ENCODE measurements at regions not wholly inside any gene's neighbourhood (a gene's known extent, or its start where the extent isn't known, plus 50 kb on each side); places are given as distances from the start of the nearest gene placed in this dataset.
A peak's percentile ranks its signal among the peaks of the same experiment; 100 is the strongest.

DNA sequence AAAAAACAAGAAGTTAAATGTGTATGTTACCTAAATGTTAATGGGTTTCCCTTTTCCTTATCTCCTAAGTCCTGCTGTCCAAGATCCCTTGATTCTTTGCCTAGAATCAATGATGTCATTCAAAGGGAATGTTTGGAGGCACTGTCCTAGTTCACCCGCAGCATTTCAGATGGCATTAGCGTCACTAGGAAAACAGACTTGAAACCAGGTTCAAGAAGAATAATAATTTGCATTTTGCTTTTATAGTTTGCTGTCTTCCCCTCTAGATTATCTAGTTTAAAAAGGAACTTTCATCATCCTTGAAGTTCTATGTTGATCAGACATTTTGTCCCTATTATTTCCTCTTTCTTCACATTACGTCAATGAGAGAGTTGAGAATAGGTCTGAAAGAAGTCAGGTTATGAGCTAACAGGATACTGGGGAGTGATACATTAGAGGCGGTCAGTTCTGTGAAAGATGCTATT is 234.1 kb upstream of the PGRMC2 start:
- ChIA-PET CTCF (ENCODE audit: low intra/inter-chr PET ratio) (no interaction called here), POLR2A (interaction anchor here (1.1 to 3.0 kb wide), 3 partner anchors 23 to 334 kb away, joined by 3 to 16 read pairs (median 4); no protein-coding TSS in a partner anchor)
- Histone ChIP-seq H4K20me1 (replicated peaks; ENCODE audit: control insufficient read depth, insufficient read depth, low read length) (no peaks in the 10 kb centered on the region), H3K36me3 (ENCODE audit: control insufficient read depth, insufficient read depth, low read length) (no peaks in the 10 kb centered on the region), H3K27ac (ENCODE audit: extremely low read depth, low read depth, low read length) (no peak overlapping the region), H3K4me2 (ENCODE audit: insufficient read depth, low read length) (no peak overlapping the region), H2AFZ (ENCODE audit: low read depth, low read length) (peak overlapping the region; percentile 28; the same call in 1 of the 2 replicates), H3K9ac (ENCODE audit: insufficient read depth in 1 of 2, low read depth in 2 of 2, low read length in 2 of 2) (no peak overlapping the region), H3K27me3 (ENCODE audit: control insufficient read depth in 2 of 2, insufficient read depth in 2 of 2, low read length in 2 of 2) (no peaks in the 10 kb centered on the region), H3K9me3 (replicated peaks; ENCODE audit: control insufficient read depth, insufficient read depth, low read depth, low read length) (no peaks in the 10 kb centered on the region), H3K4me3 (no peak overlapping the region), H3K79me2 (ENCODE audit: control insufficient read depth, insufficient read depth, low read length) (no peaks in the 10 kb centered on the region), H3K9me1 (ENCODE audit: control insufficient read depth, insufficient read depth, low read length) (no peaks in the 10 kb centered on the region), H3K4me1 (replicated peaks in 1 of 2; ENCODE audit: control insufficient read depth in 2 of 2, insufficient read depth in 2 of 2, low read length in 2 of 2) (peaks cover 9 to 53% of the 10 kb centered on the region in 2 experiments)
- no TSS peak for BruUV-seq (replicated peaks)
- DNase-seq (ENCODE audit: extremely low read depth in 1 of 4, low spot score in 3 of 4) = peak in 3 of 4 experiments; percentile 28 to 47 (median 37)
- intact Hi-C loops (cut with micrococcal nuclease) = no loop called here
- 22% methylated on average over 4 of the region's 4 CpGs for WGBS (ENCODE audit: insufficient coverage, low coverage, missing lambda C conversion rate)
- in situ Hi-C loops (cut with MboI) = no loop called here
- ATAC-seq = no peak
- no peak for FAIRE-seq
- TF ChIP-seq, protein P1, sequence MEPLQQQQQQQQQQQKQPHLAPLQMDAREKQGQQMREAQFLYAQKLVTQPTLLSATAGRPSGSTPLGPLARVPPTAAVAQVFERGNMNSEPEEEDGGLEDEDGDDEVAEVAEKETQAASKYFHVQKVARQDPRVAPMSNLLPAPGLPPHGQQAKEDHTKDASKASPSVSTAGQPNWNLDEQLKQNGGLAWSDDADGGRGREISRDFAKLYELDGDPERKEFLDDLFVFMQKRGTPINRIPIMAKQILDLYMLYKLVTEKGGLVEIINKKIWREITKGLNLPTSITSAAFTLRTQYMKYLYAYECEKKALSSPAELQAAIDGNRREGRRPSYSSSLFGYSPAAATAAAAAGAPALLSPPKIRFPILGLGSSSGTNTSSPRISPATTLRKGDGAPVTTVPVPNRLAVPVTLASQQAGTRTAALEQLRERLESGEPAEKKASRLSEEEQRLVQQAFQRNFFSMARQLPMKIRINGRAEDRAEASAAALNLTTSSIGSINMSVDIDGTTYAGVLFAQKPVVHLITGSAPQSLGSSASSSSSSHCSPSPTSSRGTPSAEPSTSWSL (CRISPR knock-in tag; IDR thresholded peaks at IDR 0.05; ENCODE audit: borderline replicate concordance) = no peak
- no peak for TF ChIP-seq ZKSCAN8 (CRISPR knock-in tag; IDR thresholded peaks at IDR 0.05)
- no peak for TF ChIP-seq RBM17 (IDR thresholded peaks at IDR 0.05; ENCODE audit: borderline replicate concordance, low read depth, low read length)
- TF ChIP-seq, protein P2, sequence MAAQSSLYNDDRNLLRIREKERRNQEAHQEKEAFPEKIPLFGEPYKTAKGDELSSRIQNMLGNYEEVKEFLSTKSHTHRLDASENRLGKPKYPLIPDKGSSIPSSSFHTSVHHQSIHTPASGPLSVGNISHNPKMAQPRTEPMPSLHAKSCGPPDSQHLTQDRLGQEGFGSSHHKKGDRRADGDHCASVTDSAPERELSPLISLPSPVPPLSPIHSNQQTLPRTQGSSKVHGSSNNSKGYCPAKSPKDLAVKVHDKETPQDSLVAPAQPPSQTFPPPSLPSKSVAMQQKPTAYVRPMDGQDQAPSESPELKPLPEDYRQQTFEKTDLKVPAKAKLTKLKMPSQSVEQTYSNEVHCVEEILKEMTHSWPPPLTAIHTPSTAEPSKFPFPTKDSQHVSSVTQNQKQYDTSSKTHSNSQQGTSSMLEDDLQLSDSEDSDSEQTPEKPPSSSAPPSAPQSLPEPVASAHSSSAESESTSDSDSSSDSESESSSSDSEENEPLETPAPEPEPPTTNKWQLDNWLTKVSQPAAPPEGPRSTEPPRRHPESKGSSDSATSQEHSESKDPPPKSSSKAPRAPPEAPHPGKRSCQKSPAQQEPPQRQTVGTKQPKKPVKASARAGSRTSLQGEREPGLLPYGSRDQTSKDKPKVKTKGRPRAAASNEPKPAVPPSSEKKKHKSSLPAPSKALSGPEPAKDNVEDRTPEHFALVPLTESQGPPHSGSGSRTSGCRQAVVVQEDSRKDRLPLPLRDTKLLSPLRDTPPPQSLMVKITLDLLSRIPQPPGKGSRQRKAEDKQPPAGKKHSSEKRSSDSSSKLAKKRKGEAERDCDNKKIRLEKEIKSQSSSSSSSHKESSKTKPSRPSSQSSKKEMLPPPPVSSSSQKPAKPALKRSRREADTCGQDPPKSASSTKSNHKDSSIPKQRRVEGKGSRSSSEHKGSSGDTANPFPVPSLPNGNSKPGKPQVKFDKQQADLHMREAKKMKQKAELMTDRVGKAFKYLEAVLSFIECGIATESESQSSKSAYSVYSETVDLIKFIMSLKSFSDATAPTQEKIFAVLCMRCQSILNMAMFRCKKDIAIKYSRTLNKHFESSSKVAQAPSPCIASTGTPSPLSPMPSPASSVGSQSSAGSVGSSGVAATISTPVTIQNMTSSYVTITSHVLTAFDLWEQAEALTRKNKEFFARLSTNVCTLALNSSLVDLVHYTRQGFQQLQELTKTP (IDR thresholded peaks at IDR 0.05; ENCODE audit: low read depth in 1 of 2, partially characterized antibody in 2 of 2) = no peak
- TF ChIP-seq, protein P3, sequence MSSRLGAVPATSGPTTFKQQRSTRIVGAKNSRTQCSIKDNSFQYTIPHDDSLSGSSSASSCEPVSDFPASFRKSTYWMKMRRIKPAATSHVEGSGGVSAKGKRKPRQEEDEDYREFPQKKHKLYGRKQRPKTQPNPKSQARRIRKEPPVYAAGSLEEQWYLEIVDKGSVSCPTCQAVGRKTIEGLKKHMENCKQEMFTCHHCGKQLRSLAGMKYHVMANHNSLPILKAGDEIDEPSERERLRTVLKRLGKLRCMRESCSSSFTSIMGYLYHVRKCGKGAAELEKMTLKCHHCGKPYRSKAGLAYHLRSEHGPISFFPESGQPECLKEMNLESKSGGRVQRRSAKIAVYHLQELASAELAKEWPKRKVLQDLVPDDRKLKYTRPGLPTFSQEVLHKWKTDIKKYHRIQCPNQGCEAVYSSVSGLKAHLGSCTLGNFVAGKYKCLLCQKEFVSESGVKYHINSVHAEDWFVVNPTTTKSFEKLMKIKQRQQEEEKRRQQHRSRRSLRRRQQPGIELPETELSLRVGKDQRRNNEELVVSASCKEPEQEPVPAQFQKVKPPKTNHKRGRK (tag; IDR thresholded peaks at IDR 0.05) = no peak
- TF ChIP-seq, protein P4, sequence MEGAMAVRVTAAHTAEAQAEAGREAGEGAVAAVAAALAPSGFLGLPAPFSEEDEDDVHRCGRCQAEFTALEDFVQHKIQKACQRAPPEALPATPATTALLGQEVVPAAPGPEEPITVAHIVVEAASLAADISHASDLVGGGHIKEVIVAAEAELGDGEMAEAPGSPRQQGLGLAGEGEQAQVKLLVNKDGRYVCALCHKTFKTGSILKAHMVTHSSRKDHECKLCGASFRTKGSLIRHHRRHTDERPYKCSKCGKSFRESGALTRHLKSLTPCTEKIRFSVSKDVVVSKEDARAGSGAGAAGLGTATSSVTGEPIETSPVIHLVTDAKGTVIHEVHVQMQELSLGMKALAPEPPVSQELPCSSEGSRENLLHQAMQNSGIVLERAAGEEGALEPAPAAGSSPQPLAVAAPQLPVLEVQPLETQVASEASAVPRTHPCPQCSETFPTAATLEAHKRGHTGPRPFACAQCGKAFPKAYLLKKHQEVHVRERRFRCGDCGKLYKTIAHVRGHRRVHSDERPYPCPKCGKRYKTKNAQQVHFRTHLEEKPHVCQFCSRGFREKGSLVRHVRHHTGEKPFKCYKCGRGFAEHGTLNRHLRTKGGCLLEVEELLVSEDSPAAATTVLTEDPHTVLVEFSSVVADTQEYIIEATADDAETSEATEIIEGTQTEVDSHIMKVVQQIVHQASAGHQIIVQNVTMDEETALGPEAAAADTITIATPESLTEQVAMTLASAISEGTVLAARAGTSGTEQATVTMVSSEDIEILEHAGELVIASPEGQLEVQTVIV (CRISPR knock-in tag; IDR thresholded peaks at IDR 0.05; ENCODE audit: borderline replicate concordance) = no peak
- TF ChIP-seq TCF3 (CRISPR knock-in tag; IDR thresholded peaks at IDR 0.05) = peak; percentile 65
- TF ChIP-seq POLR2B (IDR thresholded peaks at IDR 0.05; ENCODE audit: low read depth, partially characterized antibody) = no peak
- TF ChIP-seq ZNF232 (CRISPR knock-in tag; IDR thresholded peaks at IDR 0.05) = no peak
- TF ChIP-seq NCOA1 (IDR thresholded peaks at IDR 0.05; ENCODE audit: low read depth) = no peak
